Esophagus squamous epithelium (tissue), 4 donors: ENCODE measurements at regions not wholly inside any gene's neighbourhood (a gene's known extent, or its start where the extent isn't known, plus 50 kb on each side); places are given as distances from the start of the nearest gene placed in this dataset.

ENCODE experiments used
- CTCF ChIP-seq, 6 experiments: fragments of 450-650 bp in 4 of 6; fragments of 200-600 bp in 2 of 6; sonication (generic) in 2 of 6; IDR thresholded peaks; one replicate each; pipeline ENCODE4 v1.5.1; 2016 to 2019; ENCODE audit warnings: antibody characterized with exemption in 6 of 6, mild to moderate bottlenecking in 4 of 6, moderate library complexity in 4 of 6
- POLR2A ChIP-seq, 4 donors: fragments of 450-650 bp; IDR thresholded peaks; one replicate each; pipeline ENCODE4 v1.6.1; 2017; ENCODE audit warnings: antibody characterized with exemption in 4 of 4, mild to moderate bottlenecking in 4 of 4, moderate library complexity in 3 of 4

GRCh38 chr6:85343428-85343827 lies 106.5 kb upstream of the NT5E start:
- TF ChIP-seq CTCF (IDR thresholded peaks at IDR 0.05) (no peak), POLR2A (IDR thresholded peaks at IDR 0.05) (no peak)
